ENCODE measurements at regions not wholly inside any gene's neighbourhood (a gene's known extent, or its start where the extent isn't known, plus 50 kb on each side); places are given as distances from the start of the nearest gene placed in this dataset.

DNA sequence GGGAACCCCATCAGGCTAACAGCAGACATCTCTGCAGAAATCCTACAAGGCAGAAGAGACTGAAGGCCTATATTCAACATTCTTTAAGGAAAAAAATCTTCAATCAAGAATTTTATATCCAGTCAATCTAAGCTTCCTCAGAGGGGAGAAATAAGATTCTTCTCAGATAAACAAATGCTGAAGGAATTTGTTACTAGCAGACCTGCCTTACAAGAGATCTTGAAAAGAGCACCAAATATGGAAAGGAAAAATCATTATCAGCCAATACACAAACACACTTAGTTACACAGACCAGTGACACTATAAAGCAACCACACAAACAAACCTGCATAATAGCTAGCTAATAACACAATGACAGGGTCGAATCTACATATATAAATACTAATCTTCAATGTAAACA lies 96.5 kb downstream of the SUCLG1 start:
- TF ChIP-seq, protein P1, sequence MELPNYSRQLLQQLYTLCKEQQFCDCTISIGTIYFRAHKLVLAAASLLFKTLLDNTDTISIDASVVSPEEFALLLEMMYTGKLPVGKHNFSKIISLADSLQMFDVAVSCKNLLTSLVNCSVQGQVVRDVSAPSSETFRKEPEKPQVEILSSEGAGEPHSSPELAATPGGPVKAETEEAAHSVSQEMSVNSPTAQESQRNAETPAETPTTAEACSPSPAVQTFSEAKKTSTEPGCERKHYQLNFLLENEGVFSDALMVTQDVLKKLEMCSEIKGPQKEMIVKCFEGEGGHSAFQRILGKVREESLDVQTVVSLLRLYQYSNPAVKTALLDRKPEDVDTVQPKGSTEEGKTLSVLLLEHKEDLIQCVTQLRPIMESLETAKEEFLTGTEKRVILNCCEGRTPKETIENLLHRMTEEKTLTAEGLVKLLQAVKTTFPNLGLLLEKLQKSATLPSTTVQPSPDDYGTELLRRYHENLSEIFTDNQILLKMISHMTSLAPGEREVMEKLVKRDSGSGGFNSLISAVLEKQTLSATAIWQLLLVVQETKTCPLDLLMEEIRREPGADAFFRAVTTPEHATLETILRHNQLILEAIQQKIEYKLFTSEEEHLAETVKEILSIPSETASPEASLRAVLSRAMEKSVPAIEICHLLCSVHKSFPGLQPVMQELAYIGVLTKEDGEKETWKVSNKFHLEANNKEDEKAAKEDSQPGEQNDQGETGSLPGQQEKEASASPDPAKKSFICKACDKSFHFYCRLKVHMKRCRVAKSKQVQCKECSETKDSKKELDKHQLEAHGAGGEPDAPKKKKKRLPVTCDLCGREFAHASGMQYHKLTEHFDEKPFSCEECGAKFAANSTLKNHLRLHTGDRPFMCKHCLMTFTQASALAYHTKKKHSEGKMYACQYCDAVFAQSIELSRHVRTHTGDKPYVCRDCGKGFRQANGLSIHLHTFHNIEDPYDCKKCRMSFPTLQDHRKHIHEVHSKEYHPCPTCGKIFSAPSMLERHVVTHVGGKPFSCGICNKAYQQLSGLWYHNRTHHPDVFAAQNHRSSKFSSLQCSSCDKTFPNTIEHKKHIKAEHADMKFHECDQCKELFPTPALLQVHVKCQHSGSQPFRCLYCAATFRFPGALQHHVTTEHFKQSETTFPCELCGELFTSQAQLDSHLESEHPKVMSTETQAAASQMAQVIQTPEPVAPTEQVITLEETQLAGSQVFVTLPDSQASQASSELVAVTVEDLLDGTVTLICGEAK (IDR thresholded peaks at IDR 0.05), result no peak
- TF ChIP-seq, protein P1 (CRISPR knock-in tag; IDR thresholded peaks at IDR 0.05), result no peak
- TF ChIP-seq TAL1 (IDR thresholded peaks at IDR 0.05) (no peak), ZNF324 (CRISPR knock-in tag; IDR thresholded peaks at IDR 0.05) (no peak), XRCC4 (IDR thresholded peaks at IDR 0.05; ENCODE audit: extremely low read depth, insufficient read depth, insufficient read length) (no peak), ZNF263 (CRISPR knock-in tag; IDR thresholded peaks at IDR 0.05; ENCODE audit: borderline replicate concordance) (no peak), JUND (IDR thresholded peaks at IDR 0.05; ENCODE audit: borderline replicate concordance, low read depth, low read length) (no peak), JUND (tag; IDR thresholded peaks at IDR 0.05; ENCODE audit: borderline replicate concordance, low read depth, low read length) (no peak), EP300 (IDR thresholded peaks at IDR 0.05; ENCODE audit: low read length) (no peak)
- TF ChIP-seq, protein P2, sequence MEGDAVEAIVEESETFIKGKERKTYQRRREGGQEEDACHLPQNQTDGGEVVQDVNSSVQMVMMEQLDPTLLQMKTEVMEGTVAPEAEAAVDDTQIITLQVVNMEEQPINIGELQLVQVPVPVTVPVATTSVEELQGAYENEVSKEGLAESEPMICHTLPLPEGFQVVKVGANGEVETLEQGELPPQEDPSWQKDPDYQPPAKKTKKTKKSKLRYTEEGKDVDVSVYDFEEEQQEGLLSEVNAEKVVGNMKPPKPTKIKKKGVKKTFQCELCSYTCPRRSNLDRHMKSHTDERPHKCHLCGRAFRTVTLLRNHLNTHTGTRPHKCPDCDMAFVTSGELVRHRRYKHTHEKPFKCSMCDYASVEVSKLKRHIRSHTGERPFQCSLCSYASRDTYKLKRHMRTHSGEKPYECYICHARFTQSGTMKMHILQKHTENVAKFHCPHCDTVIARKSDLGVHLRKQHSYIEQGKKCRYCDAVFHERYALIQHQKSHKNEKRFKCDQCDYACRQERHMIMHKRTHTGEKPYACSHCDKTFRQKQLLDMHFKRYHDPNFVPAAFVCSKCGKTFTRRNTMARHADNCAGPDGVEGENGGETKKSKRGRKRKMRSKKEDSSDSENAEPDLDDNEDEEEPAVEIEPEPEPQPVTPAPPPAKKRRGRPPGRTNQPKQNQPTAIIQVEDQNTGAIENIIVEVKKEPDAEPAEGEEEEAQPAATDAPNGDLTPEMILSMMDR (IDR thresholded peaks at IDR 0.05 in 2 of 3, conservative IDR thresholded peaks at IDR 0.05 in 1 of 3; ENCODE audit: insufficient read depth in 2 of 3, low read depth in 1 of 3, low read length in 3 of 3), result no peak
